ENCODE measurements at regions not wholly inside any gene's neighbourhood (a gene's known extent, or its start where the extent isn't known, plus 50 kb on each side); places are given as distances from the start of the nearest gene placed in this dataset.

DNA sequence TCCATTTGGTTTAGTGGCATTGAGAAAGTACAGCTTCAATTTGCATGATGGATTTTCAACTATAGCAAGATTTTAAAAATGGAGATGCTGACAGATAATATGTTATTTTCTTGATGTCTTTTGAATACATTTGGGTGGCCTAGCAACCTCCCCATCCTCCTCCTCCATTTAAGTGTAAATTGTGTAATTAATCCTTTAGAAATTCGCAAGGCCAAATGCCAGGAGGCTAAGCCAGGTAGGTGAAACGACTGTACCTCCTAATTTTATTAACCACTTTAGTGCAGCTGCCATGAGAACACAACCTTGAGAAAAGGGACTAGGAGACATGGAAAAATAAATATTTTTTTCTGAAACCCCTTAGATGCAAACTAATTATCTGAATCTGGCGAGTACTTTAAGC lies 248.8 kb downstream of the MRPS30 start:
- TF ChIP-seq CTCF (IDR thresholded peaks at IDR 0.05) (no peak), ZFX (IDR thresholded peaks at IDR 0.05; ENCODE audit: borderline replicate concordance) (no peak)

All from 22Rv1 (cell line).